Lung (tissue), 11 donors: ENCODE measurements at regions not wholly inside any gene's neighbourhood (a gene's known extent, or its start where the extent isn't known, plus 50 kb on each side); places are given as distances from the start of the nearest gene placed in this dataset.

ENCODE experiments used
- ATAC-seq: fragments of 200-7000 bp; cut with Tn5 transposase; one replicate; pipeline ENCODE4 v1.9.1; 2020; ENCODE audit warnings: moderate number of reproducible peaks; ENCODE audit not compliant: insufficient read depth, low FRiP score
- DNase-seq, 3 donors: peaks; one replicate each; pipeline ENCODE4 v3.0.0-alpha.2; 2013 to 2017
- H3K27ac ChIP-seq, 2 donors: one replicate each; pipeline ENCODE4 v1.5.1; 2013; ENCODE audit warnings: mild to moderate bottlenecking in 2 of 2, moderate library complexity in 2 of 2, control low read depth in 1 of 2, inconsistent platforms in 1 of 2, low read depth in 1 of 2, low read length in 1 of 2
- H3K27me3 ChIP-seq, 3 donors: one replicate each; pipeline ENCODE4 v1.5.1; 2013; ENCODE audit warnings: low read length in 2 of 3; ENCODE audit not compliant: control insufficient read depth in 3 of 3, insufficient read depth in 3 of 3
- H3K36me3 ChIP-seq, 4 donors: one replicate each; pipeline ENCODE4 v1.5.1; 2013; ENCODE audit warnings: low read length in 4 of 4, mild to moderate bottlenecking in 1 of 4, moderate library complexity in 1 of 4; ENCODE audit not compliant: control insufficient read depth in 4 of 4, insufficient read depth in 4 of 4
- H3K4me1 ChIP-seq, 5 donors: one replicate each; pipeline ENCODE4 v1.5.1; 2013; ENCODE audit warnings: low read length in 5 of 5, mild to moderate bottlenecking in 2 of 5, moderate library complexity in 1 of 5; ENCODE audit not compliant: control insufficient read depth in 5 of 5, insufficient read depth in 5 of 5
- H3K4me3 ChIP-seq: one replicate; pipeline ENCODE4 v1.5.1; 2013; ENCODE audit warnings: mild to moderate bottlenecking, control low read depth, moderate library complexity
- H3K9ac ChIP-seq, 2 donors: one replicate each; pipeline ENCODE4 v1.5.1; 2013; ENCODE audit warnings: low read length in 2 of 2, control low read depth in 1 of 2; ENCODE audit not compliant: insufficient read depth in 1 of 2
- H3K9me3 ChIP-seq, 4 donors: one replicate each; pipeline ENCODE4 v1.5.1; 2013; ENCODE audit warnings: low read length in 3 of 4, mild to moderate bottlenecking in 1 of 4, moderate library complexity in 1 of 4; ENCODE audit not compliant: control insufficient read depth in 4 of 4, insufficient read depth in 3 of 4
- CTCF ChIP-seq: IDR thresholded peaks from 2 replicates; pipeline ENCODE4 v1.5.1; 2012; ENCODE audit warnings: mild to moderate bottlenecking; ENCODE audit errors: control extremely low read depth, extremely low read depth
- WGBS, 2 donors: extraction: QIAGEN DNeasy Blood & Tissue Kit; methylation state at CpG; one replicate each; pipeline ENCODE4 v1.1.7; 2013; 5-methylcytosine and 5-hydroxymethylcytosine counted together
- donor health status: control.
- donor health status: control.
- donor health status: Bipolar disorder and iron deficiency.
- donor health status: healthy.
- donor health status: DM: yes; HTN: yes; CAD: no.

DNA sequence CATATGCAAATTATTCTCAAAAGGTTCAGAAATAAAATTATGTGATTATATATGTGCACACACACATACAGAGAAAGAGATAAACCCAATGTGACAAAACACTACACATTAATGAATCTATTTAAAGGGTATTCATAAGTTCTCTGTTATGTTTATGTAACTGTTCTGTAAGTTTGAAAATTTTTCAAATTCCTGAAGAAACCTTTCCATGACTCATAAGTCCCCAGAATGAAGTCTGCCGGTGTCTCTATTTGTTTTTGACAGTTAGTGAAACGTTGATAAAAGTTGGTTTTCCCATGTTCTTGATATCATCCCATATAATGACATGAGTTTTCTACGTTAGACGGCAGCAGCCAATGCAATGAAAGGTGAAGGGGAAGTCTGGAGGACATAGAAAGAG is 199.5 kb upstream of the PUM3 start:
- Histone ChIP-seq H3K27me3 (no peaks in the 10 kb centered on the region), H3K36me3 (no peaks in the 10 kb centered on the region), H3K9me3 (no peaks in the 10 kb centered on the region), H3K4me3 (no peak overlapping the region), H3K9ac (no peak overlapping the region), H3K27ac (no peak overlapping the region), H3K4me1 (no peaks in the 10 kb centered on the region)
- TF ChIP-seq CTCF = no peak
- no peak for ATAC-seq
- DNase-seq = no peak
- 66 to 86% methylated on average over 4 of the region's 4 CpGs for WGBS, 2 donors

DNA sequence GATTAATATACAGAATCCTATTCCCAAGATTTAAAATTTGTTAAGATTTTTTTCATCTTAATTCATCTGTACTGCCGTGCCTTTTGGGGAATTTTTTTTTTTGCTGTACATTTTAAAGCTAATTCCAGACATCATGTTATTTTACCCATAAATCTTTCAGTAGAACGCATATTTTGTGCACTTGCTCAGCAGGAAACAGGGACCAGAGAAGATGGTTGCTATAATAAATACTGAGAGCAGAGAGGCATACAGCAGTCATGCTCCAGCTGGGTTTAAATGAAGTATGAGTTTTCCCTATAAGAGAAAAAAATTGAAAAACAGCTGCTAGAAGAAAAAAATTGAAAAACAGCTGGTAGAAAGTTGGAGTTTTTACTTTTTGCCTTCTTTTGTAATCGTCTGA is 196.9 kb upstream of the PUM3 start:
- no peak for TF ChIP-seq CTCF
- Histone ChIP-seq H3K36me3 (no peaks in the 10 kb centered on the region), H3K9ac (no peak overlapping the region), H3K27ac (no peak overlapping the region), H3K9me3 (no peaks in the 10 kb centered on the region), H3K4me3 (no peak overlapping the region), H3K4me1 (no peaks in the 10 kb centered on the region), H3K27me3 (no peaks in the 10 kb centered on the region)
- no peak for DNase-seq
- ATAC-seq = no peak
- WGBS, 2 donors = 72 to 79% methylated on average over 3 of the region's 3 CpGs

DNA sequence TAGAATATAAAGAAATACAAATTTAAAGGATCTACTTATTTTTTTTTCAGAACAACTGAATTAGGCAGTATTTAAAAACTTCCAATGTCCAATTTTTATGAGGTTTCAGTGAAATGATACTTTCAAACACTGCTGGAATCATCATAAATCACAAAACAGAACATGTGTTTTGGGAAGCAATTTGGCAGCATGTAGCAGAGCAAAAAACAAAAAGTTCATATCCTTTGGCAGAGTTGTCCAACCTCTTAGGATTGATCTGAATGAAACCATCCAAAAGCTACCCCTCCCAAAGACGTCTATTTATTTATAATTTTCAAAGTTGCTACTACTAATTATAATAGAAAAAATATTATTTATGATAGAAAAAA is 192.4 kb upstream of the PUM3 start:
- Histone ChIP-seq H3K9ac (no peak overlapping the region), H3K36me3 (no peaks in the 10 kb centered on the region), H3K4me1 (no peaks in the 10 kb centered on the region), H3K9me3 (peaks cover 0 to 2% (median 0%) of the 10 kb centered on the region in 4 donors), H3K27me3 (no peaks in the 10 kb centered on the region), H3K27ac (no peak overlapping the region), H3K4me3 (no peak overlapping the region)
- DNase-seq (peak in 2 of 3 donors; percentile 32 to 54), ATAC-seq (no peak)
- 55 to 68% methylated on average over 1 of the region's 1 CpG for WGBS, 2 donors
- no peak for TF ChIP-seq CTCF

- no peak for TF ChIP-seq CTCF
- DNase-seq (peak in 1 of 3 donors; percentile 23), ATAC-seq (no peak)
- Histone ChIP-seq H3K9ac (no peak overlapping the region), H3K27me3 (no peaks in the 10 kb centered on the region), H3K36me3 (no peaks in the 10 kb centered on the region), H3K27ac (no peak overlapping the region), H3K4me3 (no peak overlapping the region), H3K4me1 (no peaks in the 10 kb centered on the region), H3K9me3 (peaks cover 0 to 2% (median 0%) of the 10 kb centered on the region in 4 donors)
- WGBS, 2 donors = 79 to 87% methylated on average over 8 of the region's 8 CpGs
Measured at GRCh38 chr9:3035579-3036332, 191.9 kb upstream of the PUM3 start.
